Erythroblast (primary cell): ENCODE measurements at regions not wholly inside any gene's neighbourhood (a gene's known extent, or its start where the extent isn't known, plus 50 kb on each side); places are given as distances from the start of the nearest gene placed in this dataset.

Experiments used
- DNase-seq, 2 experiments: peaks; one replicate each; lab custom pipeline; 2025; lab: John Stamatoyannopoulos, UW
- GATA1 ChIP-seq: IDR thresholded peaks from 2 replicates; pipeline ENCODE4 v1.6.1; 2011; ENCODE audit warnings: low read depth, mild to moderate bottlenecking, control low read depth, low read length, moderate library complexity
- POLR2A ChIP-seq: IDR thresholded peaks from 2 replicates; pipeline ENCODE4 v1.6.1; 2011; ENCODE audit warnings: mild to moderate bottlenecking, low read length

- TF ChIP-seq GATA1 (no peak), POLR2A (no peak)
- DNase-seq = no peak
Measured at GRCh38 chr2:45172760-45173392, 163.6 kb upstream of the SIX2 start.

GRCh38 chr2:45172142-45172541 lies 162.9 kb upstream of the SIX2 start:
- no peak for DNase-seq
- TF ChIP-seq GATA1 = no peak
- no peak for TF ChIP-seq POLR2A

GRCh38 chr2:45171136-45171501 lies 161.9 kb upstream of the SIX2 start:
- DNase-seq = no peak
- no peak for TF ChIP-seq POLR2A
- no peak for TF ChIP-seq GATA1

GRCh38 chr2:45170191-45171135 lies 161.2 kb upstream of the SIX2 start:
- TF ChIP-seq POLR2A = no peak
- no peak for TF ChIP-seq GATA1

DNA sequence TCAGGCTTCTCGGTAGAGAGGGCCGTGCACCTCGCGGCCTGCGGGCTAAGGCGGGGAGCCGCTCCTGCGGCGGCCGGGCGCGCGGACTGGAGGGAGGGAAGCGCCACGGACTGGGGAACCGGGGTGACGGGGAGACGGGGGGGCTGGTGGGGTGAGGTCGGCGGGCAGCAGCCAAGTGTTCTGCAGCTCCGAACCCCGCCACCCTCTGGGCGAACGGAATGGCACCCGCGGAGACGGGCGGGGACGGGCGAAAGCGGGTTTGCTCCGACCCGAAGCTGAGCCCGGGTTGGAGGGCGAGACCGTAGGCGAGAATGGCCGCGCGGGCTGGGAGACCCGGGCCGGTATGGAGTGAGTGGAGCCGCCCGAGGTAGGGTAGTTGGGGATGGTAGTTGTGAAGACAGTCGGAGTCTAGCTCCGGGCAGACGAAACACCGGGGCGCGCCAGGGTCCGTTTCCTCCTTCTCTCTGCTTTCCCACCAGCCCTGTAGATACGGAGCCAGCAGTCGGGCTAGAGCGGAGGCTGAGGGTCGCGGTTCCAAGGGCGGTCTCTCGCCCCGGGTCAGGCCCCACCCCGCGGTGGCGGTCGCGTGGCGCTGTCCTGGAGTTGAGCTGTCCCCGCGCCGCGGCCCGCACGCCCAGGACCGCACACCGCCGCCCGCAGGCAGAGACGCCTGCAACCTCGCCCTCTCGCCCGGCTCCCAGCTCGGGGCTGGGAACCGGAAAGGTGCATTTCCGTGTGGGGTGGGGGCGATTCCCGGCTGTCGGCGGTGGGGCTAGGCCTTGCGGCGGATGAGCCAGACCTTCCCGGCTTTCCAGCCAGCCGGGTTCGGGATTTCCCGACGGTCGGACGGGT lies 160.3 kb upstream of the SIX2 start:
- no peak for TF ChIP-seq GATA1
- TF ChIP-seq POLR2A = no peak
- DNase-seq = no peak

More at GRCh38 chr2:45170191-45171135, 161.2 kb upstream of the SIX2 start:
- DNase-seq = no peak

GRCh38 chr2:45168711-45169338 lies 159.6 kb upstream of the SIX2 start:
- DNase-seq = no peak
- no peak for TF ChIP-seq POLR2A
- TF ChIP-seq GATA1 = no peak

- TF ChIP-seq GATA1 = no peak
- no peak for TF ChIP-seq POLR2A
- no peak for DNase-seq
Measured at GRCh38 chr2:45167920-45168629, 158.8 kb upstream of the SIX2 start.

DNA sequence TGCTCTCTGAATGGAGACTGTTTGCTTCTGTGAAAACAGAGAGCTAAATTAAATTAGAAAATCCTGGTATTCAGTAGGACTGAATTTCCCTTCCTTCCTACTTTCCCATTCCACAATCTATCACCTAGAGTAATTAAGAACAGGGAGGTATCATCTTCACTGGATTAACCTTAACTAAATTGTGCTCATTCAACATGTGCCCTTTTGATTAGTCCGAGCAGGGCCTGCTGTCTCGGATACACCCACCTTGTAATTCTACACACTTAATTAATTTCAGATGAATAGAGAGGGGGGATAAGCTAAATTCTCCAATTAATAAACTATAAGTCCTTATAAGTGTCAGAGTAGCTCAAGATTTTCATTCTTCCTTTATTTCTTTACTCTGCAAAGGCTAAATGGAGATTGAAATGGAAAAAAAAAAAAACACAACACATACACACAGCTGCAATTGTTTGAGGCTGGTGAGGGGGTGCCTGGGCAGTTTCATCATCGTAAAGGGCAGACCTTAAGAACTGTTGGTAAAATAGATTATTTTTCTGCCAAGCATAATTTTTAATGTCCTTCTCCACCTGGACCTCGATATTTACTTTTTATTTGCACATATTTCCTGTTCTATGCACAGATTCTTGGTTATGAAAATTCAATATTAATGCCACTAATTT lies 157.1 kb upstream of the SIX2 start:
- no peak for DNase-seq
- TF ChIP-seq GATA1 (no peak), POLR2A (no peak)

DNA sequence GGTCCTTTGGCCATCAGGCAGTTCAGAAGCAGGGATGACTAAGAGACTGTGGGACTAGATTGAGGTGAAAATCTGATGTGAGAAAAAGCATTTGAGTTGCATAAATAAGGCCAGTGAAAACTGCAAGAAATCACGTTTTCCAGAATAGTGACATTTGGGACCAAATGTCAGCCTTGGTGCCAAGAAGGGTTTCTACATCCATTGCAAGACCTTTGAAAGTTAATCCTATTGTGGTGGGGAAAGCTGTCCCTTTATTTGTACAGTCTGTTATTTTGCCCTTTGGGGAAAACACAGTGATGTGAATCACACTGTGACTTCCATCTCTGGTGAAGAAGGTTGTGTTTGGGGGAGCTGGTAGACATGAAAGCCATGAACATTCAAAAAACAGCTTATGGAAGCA lies 153.5 kb upstream of the SIX2 start:
- TF ChIP-seq POLR2A (no peak), GATA1 (no peak)
- no peak for DNase-seq

- DNase-seq = no peak
- TF ChIP-seq POLR2A (no peak), GATA1 (no peak)
Measured at GRCh38 chr2:45156605-45157004, 147.4 kb upstream of the SIX2 start.

- TF ChIP-seq POLR2A = no peak
- no peak for TF ChIP-seq GATA1
- no peak for DNase-seq
Measured at GRCh38 chr2:45154606-45155155, 145.4 kb upstream of the SIX2 start.

GRCh38 chr2:45154144-45154543 lies 144.9 kb upstream of the SIX2 start:
- TF ChIP-seq GATA1 (no peak), POLR2A (no peak)
- no peak for DNase-seq
